ENCODE measurements at regions not wholly inside any gene's neighbourhood (a gene's known extent, or its start where the extent isn't known, plus 50 kb on each side); places are given as distances from the start of the nearest gene placed in this dataset.

DNA sequence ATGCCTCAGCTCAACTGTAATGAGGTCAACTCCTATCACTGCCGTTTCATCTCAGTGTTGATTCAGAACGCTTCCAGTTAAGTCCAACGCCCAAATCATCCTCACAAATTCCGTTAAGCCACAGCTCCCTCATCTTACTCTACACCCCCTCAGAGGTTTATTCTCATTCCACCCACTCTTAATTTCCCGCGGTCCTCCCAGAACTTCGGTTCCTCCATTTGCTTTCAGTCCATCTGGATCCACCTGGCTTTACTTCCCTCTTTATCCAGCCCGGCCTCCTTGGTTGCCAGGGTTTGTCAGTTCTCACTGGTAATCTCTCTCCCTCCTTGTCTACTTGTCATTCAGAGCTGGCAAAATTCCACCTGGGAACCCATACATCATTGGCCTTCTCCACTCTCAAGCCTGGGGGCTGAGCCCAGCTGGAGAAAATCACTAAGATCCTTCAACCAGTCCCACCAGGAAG is 51.3 kb upstream of the RUNX1 start:
- no peak for DNase-seq (ENCODE audit: low spot score)
- Histone ChIP-seq H2AFZ (ENCODE audit: low read length) (no peak overlapping the region), H3K79me2 (ENCODE audit: insufficient read depth, low read length) (no peaks in the 10 kb centered on the region), H4K20me1 (ENCODE audit: insufficient read depth, low read length) (no peaks in the 10 kb centered on the region), H3K36me3 (replicated peaks in 1 of 2; ENCODE audit: control insufficient read depth in 1 of 2, insufficient read depth in 2 of 2, low read length in 2 of 2) (no peaks in the 10 kb centered on the region), H3K4me3 (replicated peaks in 1 of 3; ENCODE audit: insufficient read depth in 1 of 3, low read depth in 2 of 3, low read length in 3 of 3) (no peak overlapping the region), H3K9ac (ENCODE audit: insufficient read depth, low read depth, low read length) (no peak overlapping the region), H3K4me2 (ENCODE audit: low read depth, low read length) (no peak overlapping the region), H3K4me1 (ENCODE audit: insufficient read depth, low read length) (peaks cover 48% of the 10 kb centered on the region), H3K9me3 (ENCODE audit: low read length) (no peaks in the 10 kb centered on the region), H3K27me3 (ENCODE audit: control insufficient read depth in 1 of 2, insufficient read depth in 2 of 2, low read length in 2 of 2) (no peaks in the 10 kb centered on the region; a peak in 1 of 5 replicates), H3K27ac (ENCODE audit: extremely low read length, insufficient read depth, low read length) (no peak overlapping the region)
- in situ Hi-C loops (cut with HindIII; ENCODE audit: extremely low pct_ligation_motif_present, low pct_unique_long_range_greater_than_20kb) (no loop called here), intact Hi-C loops (cut with micrococcal nuclease; ENCODE audit: unreplicated experiment) (no loop called here)
- POLR2A ChIA-PET: no interaction called here
- no peak for FAIRE-seq
- no peak for ATAC-seq
- no TSS peak for BruUV-seq (replicated peaks)
- CTCF ChIA-PET (ENCODE audit: low intra/inter-chr PET ratio, low total read pairs): no interaction called here
- no peak for TF ChIP-seq MTA3 (CRISPR knock-in tag; IDR thresholded peaks at IDR 0.05)
- no peak for TF ChIP-seq TEAD2 (CRISPR knock-in tag; IDR thresholded peaks at IDR 0.05)
- TF ChIP-seq ZNF7 (CRISPR knock-in tag; IDR thresholded peaks at IDR 0.05): no peak
- no peak for TF ChIP-seq SIX4 (CRISPR knock-in tag; IDR thresholded peaks at IDR 0.05)
- TF ChIP-seq RCOR2 (CRISPR knock-in tag; IDR thresholded peaks at IDR 0.05): no peak
- TF ChIP-seq ATM (IDR thresholded peaks at IDR 0.05; ENCODE audit: borderline replicate concordance): no peak
- TF ChIP-seq HES4 (CRISPR knock-in tag; IDR thresholded peaks at IDR 0.05; ENCODE audit: borderline replicate concordance): no peak
- no peak for TF ChIP-seq ZNF251 (CRISPR knock-in tag; IDR thresholded peaks at IDR 0.05)
- no peak for TF ChIP-seq ZNF782 (CRISPR knock-in tag; IDR thresholded peaks at IDR 0.05; ENCODE audit: borderline replicate concordance)
- TF ChIP-seq MAZ (IDR thresholded peaks at IDR 0.05; ENCODE audit: borderline replicate concordance, low read depth, low read length): no peak
- no peak for TF ChIP-seq MAZ (CRISPR knock-in tag; IDR thresholded peaks at IDR 0.05; ENCODE audit: low read depth)
- no peak for TF ChIP-seq FOXO1 (CRISPR knock-in tag; IDR thresholded peaks at IDR 0.05)
- no peak for TF ChIP-seq KLF11 (CRISPR knock-in tag; IDR thresholded peaks at IDR 0.05)
- TF ChIP-seq MXD4 (CRISPR knock-in tag; IDR thresholded peaks at IDR 0.05): no peak
- TF ChIP-seq ZSCAN29 (CRISPR knock-in tag; conservative IDR thresholded peaks at IDR 0.05): no peak
- WGBS (ENCODE audit: low lambda C conversion rate): 43% methylated on average over 8 of the region's 8 CpGs

All from HepG2 (cell line).